Mammary epithelial cell (primary cell): ENCODE measurements at regions not wholly inside any gene's neighbourhood (a gene's known extent, or its start where the extent isn't known, plus 50 kb on each side); places are given as distances from the start of the nearest gene placed in this dataset.

Experiments used
- EZH2 ChIP-seq: IDR thresholded peaks from 2 replicates; pipeline ENCODE4 v1.6.1; 2012; ENCODE audit warnings: low read length, inconsistent platforms, borderline replicate concordance
- TF ChIP-seq, protein P1 (sequence below), 2 donors: IDR thresholded peaks in 1 of 2; conservative IDR thresholded peaks in 1 of 2; 2 replicates each; pipeline ENCODE4 v1.5.1; 2011 to 2012; ENCODE audit warnings: inconsistent platforms in 2 of 2, low read length in 2 of 2, mild to moderate bottlenecking in 2 of 2, control low read depth in 1 of 2, low read depth in 1 of 2; ENCODE audit not compliant: insufficient read depth in 1 of 2; ENCODE audit errors: extremely low read depth in 1 of 2

DNA sequence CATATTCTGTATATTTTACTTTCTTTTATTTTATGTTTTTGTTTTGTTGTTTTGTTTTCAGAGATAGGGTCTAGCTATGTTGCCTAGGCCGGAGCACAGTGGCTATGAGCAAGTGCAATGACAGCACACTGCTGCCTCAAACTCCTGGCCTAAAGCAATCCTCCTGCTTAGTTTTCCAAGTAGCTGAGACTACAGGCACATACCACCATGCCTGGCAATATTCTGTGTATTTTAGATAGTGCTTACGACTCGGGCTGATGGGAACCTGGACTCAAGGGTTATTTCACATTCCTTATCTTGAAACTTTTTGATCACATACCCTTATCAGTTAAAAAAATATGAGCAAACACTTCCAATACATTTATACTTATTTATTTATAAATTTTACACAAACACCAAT is 119.0 kb upstream of the STARD4 start:
- TF ChIP-seq, protein P1, sequence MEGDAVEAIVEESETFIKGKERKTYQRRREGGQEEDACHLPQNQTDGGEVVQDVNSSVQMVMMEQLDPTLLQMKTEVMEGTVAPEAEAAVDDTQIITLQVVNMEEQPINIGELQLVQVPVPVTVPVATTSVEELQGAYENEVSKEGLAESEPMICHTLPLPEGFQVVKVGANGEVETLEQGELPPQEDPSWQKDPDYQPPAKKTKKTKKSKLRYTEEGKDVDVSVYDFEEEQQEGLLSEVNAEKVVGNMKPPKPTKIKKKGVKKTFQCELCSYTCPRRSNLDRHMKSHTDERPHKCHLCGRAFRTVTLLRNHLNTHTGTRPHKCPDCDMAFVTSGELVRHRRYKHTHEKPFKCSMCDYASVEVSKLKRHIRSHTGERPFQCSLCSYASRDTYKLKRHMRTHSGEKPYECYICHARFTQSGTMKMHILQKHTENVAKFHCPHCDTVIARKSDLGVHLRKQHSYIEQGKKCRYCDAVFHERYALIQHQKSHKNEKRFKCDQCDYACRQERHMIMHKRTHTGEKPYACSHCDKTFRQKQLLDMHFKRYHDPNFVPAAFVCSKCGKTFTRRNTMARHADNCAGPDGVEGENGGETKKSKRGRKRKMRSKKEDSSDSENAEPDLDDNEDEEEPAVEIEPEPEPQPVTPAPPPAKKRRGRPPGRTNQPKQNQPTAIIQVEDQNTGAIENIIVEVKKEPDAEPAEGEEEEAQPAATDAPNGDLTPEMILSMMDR (conservative IDR thresholded peaks at IDR 0.05 in 1 of 2, IDR thresholded peaks at IDR 0.05 in 1 of 2; ENCODE audit: extremely low read depth in 1 of 2, insufficient read depth in 1 of 2, low read depth in 1 of 2, low read length in 2 of 2) = no peak
- TF ChIP-seq EZH2 = no peak
